ENCODE measurements at regions not wholly inside any gene's neighbourhood (a gene's known extent, or its start where the extent isn't known, plus 50 kb on each side); places are given as distances from the start of the nearest gene placed in this dataset.
"Not testable (repeated sequence)": the region's sequence is repeated elsewhere in the genome, so short reads cannot be mapped to it uniquely, and the experiment has no call there.

GRCh38 chr2:187655001-187655400 lies 100.8 kb upstream of the TFPI start:
- no peak for TF ChIP-seq CTCF (IDR thresholded peaks at IDR 0.05; ENCODE audit: insufficient read depth, low read length, poor library complexity, severe bottlenecking)
- no peak overlapping the region for H3K4me3 ChIP-seq (replicated peaks; ENCODE audit: low read depth, low read length)
- no peak for DNase-seq (ENCODE audit: extremely low read depth, insufficient read length)
- H3K27me3 ChIP-seq (replicated peaks; ENCODE audit: control insufficient read depth, insufficient read depth, low read length) = no peaks in the 10 kb centered on the region
- no peaks in the 10 kb centered on the region for H3K36me3 ChIP-seq (ENCODE audit: control insufficient read depth, insufficient read depth, low read length)

GRCh38 chr2:187656123-187656522 lies 101.9 kb upstream of the TFPI start:
- Histone ChIP-seq H3K4me3 (replicated peaks; ENCODE audit: low read depth, low read length) (no peak overlapping the region), H3K36me3 (ENCODE audit: control insufficient read depth, insufficient read depth, low read length) (no peaks in the 10 kb centered on the region), H3K27me3 (replicated peaks; ENCODE audit: control insufficient read depth, insufficient read depth, low read length) (no peaks in the 10 kb centered on the region)
- TF ChIP-seq CTCF (IDR thresholded peaks at IDR 0.05; ENCODE audit: insufficient read depth, low read length, poor library complexity, severe bottlenecking) = no peak
- no peak for DNase-seq (ENCODE audit: extremely low read depth, insufficient read length)

GRCh38 chr2:187658952-187659525 lies 104.8 kb upstream of the TFPI start:
- TF ChIP-seq CTCF (IDR thresholded peaks at IDR 0.05; ENCODE audit: insufficient read depth, low read length, poor library complexity, severe bottlenecking) = peak; percentile 22
- no peaks in the 10 kb centered on the region for H3K27me3 ChIP-seq (replicated peaks; ENCODE audit: control insufficient read depth, insufficient read depth, low read length)
- H3K36me3 ChIP-seq (ENCODE audit: control insufficient read depth, insufficient read depth, low read length) = no peaks in the 10 kb centered on the region
- DNase-seq (ENCODE audit: extremely low read depth, insufficient read length) = no peak
- no peak overlapping the region for H3K4me3 ChIP-seq (replicated peaks; ENCODE audit: low read depth, low read length)

- DNase-seq (ENCODE audit: extremely low read depth, insufficient read length); H3K36me3 ChIP-seq (ENCODE audit: control insufficient read depth, insufficient read depth, low read length); H3K4me3 ChIP-seq (replicated peaks; ENCODE audit: low read depth, low read length); H3K27me3 ChIP-seq (replicated peaks; ENCODE audit: control insufficient read depth, insufficient read depth, low read length): not testable (repeated sequence)
Observed at GRCh38 chr2:187676050-187676449, 121.8 kb upstream of the TFPI start.

- no peaks in the 10 kb centered on the region for H3K27me3 ChIP-seq (replicated peaks; ENCODE audit: control insufficient read depth, insufficient read depth, low read length)
- no peaks in the 10 kb centered on the region for H3K36me3 ChIP-seq (ENCODE audit: control insufficient read depth, insufficient read depth, low read length)
- no peak overlapping the region for H3K4me3 ChIP-seq (replicated peaks; ENCODE audit: low read depth, low read length)
- DNase-seq (ENCODE audit: extremely low read depth, insufficient read length) = no peak
- TF ChIP-seq CTCF (IDR thresholded peaks at IDR 0.05; ENCODE audit: insufficient read depth, low read length, poor library complexity, severe bottlenecking) = no peak
Observed at GRCh38 chr2:187679454-187679853, 125.2 kb upstream of the TFPI start.

GRCh38 chr2:187684174-187684573 lies 129.9 kb upstream of the TFPI start:
- no peak for TF ChIP-seq CTCF (IDR thresholded peaks at IDR 0.05; ENCODE audit: insufficient read depth, low read length, poor library complexity, severe bottlenecking)
- no peaks in the 10 kb centered on the region for H3K27me3 ChIP-seq (replicated peaks; ENCODE audit: control insufficient read depth, insufficient read depth, low read length)
- no peaks in the 10 kb centered on the region for H3K36me3 ChIP-seq (ENCODE audit: control insufficient read depth, insufficient read depth, low read length)
- no peak overlapping the region for H3K4me3 ChIP-seq (replicated peaks; ENCODE audit: low read depth, low read length)
- DNase-seq (ENCODE audit: extremely low read depth, insufficient read length) = no peak
